Right atrium auricular region (tissue), 2 donors: ENCODE measurements at regions not wholly inside any gene's neighbourhood (a gene's known extent, or its start where the extent isn't known, plus 50 kb on each side); places are given as distances from the start of the nearest gene placed in this dataset.

Experiments used
- DNase-seq: peaks from one replicate; pipeline ENCODE4 v3.0.0-alpha.2; 2019; ENCODE audit warnings: low spot score
- H3K27ac ChIP-seq, 2 donors: fragments of 200-600 bp; sonication (generic); 1 replicate in 1 of 2; 2 replicates in 1 of 2; pipeline ENCODE4 v1.5.1; 2016 to 2019
- H3K27me3 ChIP-seq, 2 donors: fragments of 200-600 bp; sonication (generic); one replicate each; pipeline versions ENCODE4 v1.5.1 to v1.6.0; 2017 to 2019
- H3K36me3 ChIP-seq: fragments of 200-600 bp; sonication (generic); one replicate; pipeline ENCODE4 v1.5.1; 2016
- H3K4me1 ChIP-seq, 2 donors: fragments of 200-600 bp; sonication (generic); one replicate each; pipeline versions ENCODE4 v1.5.1 to v1.6.0; 2017 to 2019
- H3K4me3 ChIP-seq, 2 donors: fragments of 200-600 bp; sonication (generic); 1 replicate in 1 of 2; 2 replicates in 1 of 2; pipeline ENCODE4 v1.5.1; 2017 to 2019; ENCODE audit warnings: mild to moderate bottlenecking in 1 of 2, moderate library complexity in 1 of 2
- H3K9me3 ChIP-seq, 2 donors: fragments of 200-600 bp; sonication (generic); one replicate each; pipeline ENCODE4 v1.5.1; 2019
- CTCF ChIP-seq, 2 donors: fragments of 200-600 bp; sonication (generic); IDR thresholded peaks; one replicate each; pipeline ENCODE4 v1.5.1; 2019; ENCODE audit warnings: antibody characterized with exemption in 2 of 2

DNA sequence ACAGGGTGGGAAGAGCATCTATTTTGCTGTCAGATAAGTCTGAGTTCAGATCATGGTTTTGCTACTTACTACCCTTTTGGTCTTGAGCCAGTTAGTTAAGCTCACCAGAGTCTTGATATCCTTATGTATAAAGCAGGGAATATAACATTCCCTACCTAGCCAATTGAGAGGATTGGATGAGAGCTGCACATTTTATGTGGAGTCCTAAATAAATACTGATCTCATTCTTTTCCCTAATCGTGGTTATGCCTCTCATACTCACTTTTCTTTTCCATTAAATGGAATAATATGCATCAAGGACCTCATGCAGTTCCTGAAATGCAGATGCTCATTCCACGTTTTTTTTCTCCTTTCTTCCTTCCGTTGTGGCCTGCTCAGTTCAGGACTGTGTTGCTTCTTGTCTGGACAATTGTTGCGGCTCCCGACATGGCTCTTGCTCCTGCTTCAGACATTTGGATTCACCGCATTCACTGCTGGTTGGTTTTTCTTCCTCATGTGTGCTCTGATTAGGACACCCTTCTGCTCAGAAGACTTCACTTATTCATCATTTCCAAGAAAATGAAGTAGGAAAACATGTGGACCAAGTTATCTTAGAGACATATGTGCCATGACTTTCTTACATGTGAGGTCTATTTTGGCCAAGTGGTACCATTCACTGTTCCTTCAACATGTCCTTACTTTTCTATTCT is 90.2 kb downstream of the NFKBIZ start:
- DNase-seq = no peak
- TF ChIP-seq CTCF (IDR thresholded peaks at IDR 0.05) = no peak
- H3K36me3 ChIP-seq = no peaks in the 10 kb centered on the region
- no peak overlapping the region for H3K4me3 ChIP-seq
- no peaks in the 10 kb centered on the region for H3K9me3 ChIP-seq
- peaks cover 0 to 48% of the 10 kb centered on the region in 2 donors for H3K4me1 ChIP-seq
- H3K27me3 ChIP-seq = no peaks in the 10 kb centered on the region
- peak overlapping the region in 1 of 2 donors; percentile 56 for H3K27ac ChIP-seq

DNA sequence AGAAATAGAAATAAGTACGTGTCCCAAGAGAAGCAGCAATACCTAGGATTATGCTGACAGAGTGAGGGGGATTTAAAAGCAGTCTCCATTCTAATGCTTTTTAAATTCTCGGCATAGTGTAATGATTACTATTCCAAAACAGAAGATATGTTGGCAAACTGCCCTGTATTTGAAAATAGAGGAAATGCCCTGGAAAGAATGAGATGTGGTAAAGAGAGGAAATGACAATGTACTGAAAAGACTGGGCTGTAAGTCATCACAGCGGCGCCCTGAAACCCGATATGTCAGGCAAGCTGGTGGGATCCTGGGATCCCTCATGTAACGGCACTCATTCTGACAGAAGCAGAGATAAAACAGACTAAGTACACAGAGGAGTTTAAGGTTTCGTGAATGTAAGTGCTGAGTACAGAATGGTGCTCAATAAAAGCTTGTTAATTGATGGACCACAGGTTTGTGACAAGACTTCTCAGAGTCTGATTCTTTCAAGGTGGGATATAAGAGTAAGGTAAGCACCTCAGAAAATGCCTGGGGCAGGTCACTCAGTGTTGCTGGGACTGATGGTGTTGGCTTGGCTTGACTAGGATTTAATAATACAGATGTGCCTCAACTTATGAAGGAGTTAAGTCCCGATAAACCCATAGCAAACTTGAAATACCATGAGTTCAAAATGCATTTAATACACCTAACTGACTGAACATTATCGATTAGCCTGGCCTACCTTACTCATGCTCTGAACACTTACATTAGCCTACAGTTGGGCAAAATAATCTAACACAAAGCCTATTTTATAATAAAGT is 91.4 kb downstream of the NFKBIZ start:
- Histone ChIP-seq H3K27ac (peak overlapping the region; percentile 46 to 56), H3K4me1 (peaks cover 0 to 48% of the 10 kb centered on the region in 2 donors)

GRCh38 chr3:101941318-101942040 is 92.2 kb downstream of the NFKBIZ start:
- H3K9me3 ChIP-seq = no peaks in the 10 kb centered on the region
- no peak for DNase-seq
- peak overlapping the region in 1 of 2 donors; percentile 56 for H3K27ac ChIP-seq
- no peaks in the 10 kb centered on the region for H3K27me3 ChIP-seq
- TF ChIP-seq CTCF (IDR thresholded peaks at IDR 0.05) = no peak
- peaks cover 0 to 48% of the 10 kb centered on the region in 2 donors for H3K4me1 ChIP-seq
- no peak overlapping the region for H3K4me3 ChIP-seq
- H3K36me3 ChIP-seq = no peaks in the 10 kb centered on the region

More for the DNA sequence above, 91.4 kb downstream of the NFKBIZ start:
- peak; percentile 79 for DNase-seq
- H3K4me3 ChIP-seq = no peak overlapping the region
- no peaks in the 10 kb centered on the region for H3K9me3 ChIP-seq
- H3K27me3 ChIP-seq = no peaks in the 10 kb centered on the region
- H3K36me3 ChIP-seq = no peaks in the 10 kb centered on the region
- TF ChIP-seq CTCF (IDR thresholded peaks at IDR 0.05) = no peak

DNA sequence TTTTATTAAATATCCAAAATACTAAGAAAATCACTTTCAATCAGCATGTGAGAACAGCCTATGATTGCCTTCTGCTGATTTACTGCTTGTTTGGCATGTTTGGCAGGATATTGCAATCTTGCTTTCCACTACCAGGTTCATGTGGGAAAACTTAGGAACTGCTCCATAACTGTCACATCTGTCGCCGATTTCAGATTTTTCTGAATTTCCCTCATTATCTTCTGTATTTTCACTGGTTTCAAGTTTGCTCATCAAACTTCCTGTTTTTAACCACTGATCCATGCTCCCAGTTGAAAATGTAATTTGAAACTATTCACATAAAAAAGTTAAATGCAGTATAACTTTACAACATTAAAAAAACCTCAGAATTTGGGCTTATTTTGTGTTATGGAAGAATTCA is 93.0 kb downstream of the NFKBIZ start:
- Histone ChIP-seq H3K27me3 (no peaks in the 10 kb centered on the region), H3K36me3 (no peaks in the 10 kb centered on the region), H3K4me1 (peaks cover 0 to 47% of the 10 kb centered on the region in 2 donors), H3K4me3 (no peak overlapping the region), H3K27ac (no peak overlapping the region), H3K9me3 (no peaks in the 10 kb centered on the region)
- DNase-seq = no peak
- TF ChIP-seq CTCF (IDR thresholded peaks at IDR 0.05) = no peak

- Histone ChIP-seq H3K27ac (no peak overlapping the region), H3K36me3 (no peaks in the 10 kb centered on the region), H3K4me3 (no peak overlapping the region), H3K27me3 (no peaks in the 10 kb centered on the region), H3K4me1 (peaks cover 0 to 40% of the 10 kb centered on the region in 2 donors), H3K9me3 (no peaks in the 10 kb centered on the region)
- TF ChIP-seq CTCF (IDR thresholded peaks at IDR 0.05) = no peak
- DNase-seq = no peak
These were observed 93.7 kb downstream of the NFKBIZ start for GRCh38 chr3:101943029-101943428.
